Gastroesophageal sphincter (tissue), 3 donors: ENCODE measurements at regions not wholly inside any gene's neighbourhood (a gene's known extent, or its start where the extent isn't known, plus 50 kb on each side); places are given as distances from the start of the nearest gene placed in this dataset.

ENCODE experiments used
- EP300 ChIP-seq: sonication (generic); formaldehyde crosslinking; IDR thresholded peaks from one replicate; pipeline ENCODE4 v1.6.1; 2017; ENCODE audit warnings: antibody characterized with exemption, mild to moderate bottlenecking
- TF ChIP-seq, protein P1 (sequence below), 4 experiments: fragments of 200-600 bp in 2 of 4; fragments of 450-650 bp in 2 of 4; sonication (generic) in 1 of 4; IDR thresholded peaks; one replicate each; pipeline ENCODE4 v1.5.1; 2017 to 2019; ENCODE audit warnings: antibody characterized with exemption in 4 of 4, mild to moderate bottlenecking in 2 of 4, moderate library complexity in 2 of 4

DNA sequence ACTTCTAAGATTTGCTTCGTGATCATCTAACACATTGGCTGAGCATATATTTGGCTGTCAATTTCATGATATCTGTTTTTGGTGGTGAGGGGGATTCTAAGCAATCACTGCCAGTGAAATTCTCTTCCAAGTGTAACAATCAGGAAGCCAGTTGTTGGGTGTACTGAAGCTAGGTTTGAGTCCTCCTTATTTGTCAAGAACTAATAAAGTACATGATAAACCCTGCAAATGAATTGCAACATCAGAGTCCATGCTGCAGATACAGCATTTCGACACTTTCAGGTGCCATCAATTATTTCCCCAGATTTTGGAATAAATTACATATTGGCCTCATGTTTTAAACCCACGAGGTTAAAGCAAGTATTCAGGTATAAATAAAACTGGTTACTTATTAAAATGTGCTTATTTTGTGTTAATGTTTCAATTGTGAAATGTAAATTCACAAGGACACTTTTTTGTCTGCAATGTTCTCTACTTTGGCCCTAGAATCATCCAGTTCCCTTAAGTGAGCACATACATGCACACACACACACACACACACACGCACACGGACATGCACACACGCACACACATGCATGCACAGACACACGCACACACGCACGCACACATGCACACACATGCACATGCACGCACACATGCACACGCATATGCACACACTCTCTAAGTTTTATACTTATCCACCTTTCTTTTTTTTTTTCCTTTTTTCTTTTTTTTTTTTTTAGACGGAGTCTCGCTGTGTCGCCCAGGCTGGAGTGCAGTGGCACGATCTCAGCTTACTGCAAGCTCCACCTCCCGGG is 510.2 kb upstream of the KLF6 start:
- no peak for TF ChIP-seq EP300
- TF ChIP-seq, protein P1, sequence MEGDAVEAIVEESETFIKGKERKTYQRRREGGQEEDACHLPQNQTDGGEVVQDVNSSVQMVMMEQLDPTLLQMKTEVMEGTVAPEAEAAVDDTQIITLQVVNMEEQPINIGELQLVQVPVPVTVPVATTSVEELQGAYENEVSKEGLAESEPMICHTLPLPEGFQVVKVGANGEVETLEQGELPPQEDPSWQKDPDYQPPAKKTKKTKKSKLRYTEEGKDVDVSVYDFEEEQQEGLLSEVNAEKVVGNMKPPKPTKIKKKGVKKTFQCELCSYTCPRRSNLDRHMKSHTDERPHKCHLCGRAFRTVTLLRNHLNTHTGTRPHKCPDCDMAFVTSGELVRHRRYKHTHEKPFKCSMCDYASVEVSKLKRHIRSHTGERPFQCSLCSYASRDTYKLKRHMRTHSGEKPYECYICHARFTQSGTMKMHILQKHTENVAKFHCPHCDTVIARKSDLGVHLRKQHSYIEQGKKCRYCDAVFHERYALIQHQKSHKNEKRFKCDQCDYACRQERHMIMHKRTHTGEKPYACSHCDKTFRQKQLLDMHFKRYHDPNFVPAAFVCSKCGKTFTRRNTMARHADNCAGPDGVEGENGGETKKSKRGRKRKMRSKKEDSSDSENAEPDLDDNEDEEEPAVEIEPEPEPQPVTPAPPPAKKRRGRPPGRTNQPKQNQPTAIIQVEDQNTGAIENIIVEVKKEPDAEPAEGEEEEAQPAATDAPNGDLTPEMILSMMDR (IDR thresholded peaks at IDR 0.05): no peak
